B cell (primary cell): ENCODE measurements at regions not wholly inside any gene's neighbourhood (a gene's known extent, or its start where the extent isn't known, plus 50 kb on each side); places are given as distances from the start of the nearest gene placed in this dataset.

Source experiments
- ATAC-seq: fragments of 200-7000 bp; cut with Tn5 transposase; one replicate; pipeline ENCODE4 v1.10.0; 2021; ENCODE audit warnings: low read depth, mild to moderate bottlenecking, moderate number of reproducible peaks, moderate library complexity
- CTCF ChIA-PET: fragments of 350-600 bp; sonication (Branson Sonifier 250); formaldehyde crosslinking; loops from one replicate; lab custom pipeline; 2021; ENCODE audit warnings: antibody characterized with exemption, inconsistent platforms; lab: Charles Lee
- POLR2A ChIA-PET: fragments of 350-600 bp; sonication (Branson Sonifier 250); formaldehyde crosslinking; loops from one replicate; lab custom pipeline; 2021; ENCODE audit warnings: antibody characterized with exemption; lab: Charles Lee
- DNase-seq: peaks from one replicate; pipeline ENCODE4 v3.0.0; 2013
- H2AFZ ChIP-seq: 2 replicates; pipeline ENCODE4 v1.6.1; 2012; ENCODE audit warnings: mild to moderate bottlenecking, low read depth, low read length; ENCODE audit not compliant: insufficient read depth, poor library complexity, severe bottlenecking
- H3K27ac ChIP-seq, 2 donors: 1 replicate in 1 of 2; 2 replicates in 1 of 2; pipeline ENCODE4 v1.5.1; 2012 to 2013; ENCODE audit warnings: low read length in 2 of 2, mild to moderate bottlenecking in 2 of 2, moderate library complexity in 1 of 2
- H3K27me3 ChIP-seq, 4 experiments: fragments of 200-600 bp in 1 of 4; sonication (generic) in 1 of 4; replicated peaks in 1 of 4; 1 replicate in 2 of 4; 2 replicates in 2 of 4; pipeline versions ENCODE4 v1.6.1 to v1.7.0; 2013 to 2016; ENCODE audit warnings: low read length in 3 of 4, mild to moderate bottlenecking in 2 of 4, mixed read lengths in 1 of 4, moderate library complexity in 1 of 4; ENCODE audit not compliant: insufficient read depth in 4 of 4, control insufficient read depth in 3 of 4; ENCODE audit errors: control extremely low read depth in 1 of 4
- H3K36me3 ChIP-seq, 2 experiments: replicated peaks in 1 of 2; 1 replicate in 1 of 2; 2 replicates in 1 of 2; pipeline versions ENCODE4 v1.6.1 to v1.7.1; 2013; ENCODE audit warnings: low read length in 1 of 2; ENCODE audit not compliant: insufficient read depth in 2 of 2, control insufficient read depth in 1 of 2; ENCODE audit errors: control extremely low read depth in 1 of 2, extremely low read depth in 1 of 2
- H3K4me1 ChIP-seq, 2 donors: fragments of 200-600 bp in 1 of 2; sonication (generic) in 1 of 2; 1 replicate in 1 of 2; 2 replicates in 1 of 2; pipeline versions ENCODE4 v1.5.1 to v1.6.1; 2013 to 2017; ENCODE audit warnings: low read length in 2 of 2; ENCODE audit not compliant: control insufficient read depth in 2 of 2, insufficient read depth in 2 of 2
- H3K4me2 ChIP-seq: replicated peaks from 2 replicates; pipeline ENCODE3; 2012; ENCODE audit warnings: mild to moderate bottlenecking, low read depth, low read length; ENCODE audit not compliant: poor library complexity, severe bottlenecking
- H3K4me3 ChIP-seq, 5 experiments: fragments of 200-600 bp in 1 of 5; sonication (generic) in 1 of 5; 1 replicate in 3 of 5; 2 replicates in 2 of 5; pipeline versions ENCODE4 v1.5.1 to v1.7.0; 2011 to 2016; ENCODE audit warnings: low read length in 4 of 5, mild to moderate bottlenecking in 4 of 5, low read depth in 2 of 5, control low read depth in 1 of 5, moderate library complexity in 1 of 5; ENCODE audit not compliant: insufficient read depth in 1 of 5; ENCODE audit errors: control extremely low read depth in 1 of 5, extremely low read depth in 1 of 5
- H3K79me2 ChIP-seq: fragments of 200-600 bp; sonication (generic); one replicate; pipeline ENCODE4 v1.6.0; 2016; ENCODE audit warnings: low read length; ENCODE audit not compliant: control insufficient read depth, insufficient read depth
- H3K9ac ChIP-seq: fragments of 200-600 bp; sonication (generic); 2 replicates; pipeline ENCODE4 v1.6.1; 2017; ENCODE audit warnings: mild to moderate bottlenecking, low read length, moderate library complexity
- H3K9me3 ChIP-seq, 3 donors: one replicate each; pipeline versions ENCODE4 v1.6.1 to v1.7.1; 2013; ENCODE audit warnings: low read length in 2 of 3; ENCODE audit not compliant: control insufficient read depth in 2 of 3, insufficient read depth in 1 of 3; ENCODE audit errors: control extremely low read depth in 1 of 3
- H4K20me1 ChIP-seq: 2 replicates; pipeline ENCODE4 v1.6.0; 2012; ENCODE audit warnings: mild to moderate bottlenecking, low read length; ENCODE audit not compliant: insufficient read depth, control insufficient read depth, poor library complexity, severe bottlenecking
- H3K27ac Mint-ChIP-seq: one replicate; pipeline ENCODE4 v1.8.0; 2021; ENCODE audit warnings: mixed read lengths
- H3K27me3 Mint-ChIP-seq: one replicate; pipeline ENCODE4 v1.8.0; 2021; ENCODE audit warnings: mixed read lengths
- H3K4me1 Mint-ChIP-seq: one replicate; pipeline ENCODE4 v1.8.0; 2021; ENCODE audit warnings: mixed read lengths
- H3K4me3 Mint-ChIP-seq: one replicate; pipeline ENCODE4 v1.8.0; 2021; ENCODE audit warnings: mixed read lengths
- H3K9me3 Mint-ChIP-seq: one replicate; pipeline ENCODE4 v1.8.0; 2022; ENCODE audit warnings: mixed read lengths; ENCODE audit not compliant: insufficient read depth
- EZH2 ChIP-seq: IDR thresholded peaks from 2 replicates; pipeline ENCODE4 v1.6.1; 2012; ENCODE audit warnings: borderline replicate concordance, low read depth, mild to moderate bottlenecking, moderate library complexity, low read length; ENCODE audit not compliant: insufficient read depth, poor library complexity, severe bottlenecking
- WGBS: methylation state at CpG from one replicate; pipeline ENCODE4 v1.1.5; 2013; ENCODE audit warnings: missing lambda C conversion rate; ENCODE audit not compliant: insufficient coverage; 5-methylcytosine and 5-hydroxymethylcytosine counted together
- intact Hi-C: fragments of 100-400 bp; cut with micrococcal nuclease; formaldehyde crosslinking; loops from one replicate; pipeline ENCODE4 v1.10.0; 2022
- TF ChIP-seq, protein P1 (sequence below): fragments of 200-600 bp; IDR thresholded peaks from one replicate; pipeline ENCODE4 v1.8.0; 2022; ENCODE audit warnings: antibody characterized with exemption, mild to moderate bottlenecking

DNA sequence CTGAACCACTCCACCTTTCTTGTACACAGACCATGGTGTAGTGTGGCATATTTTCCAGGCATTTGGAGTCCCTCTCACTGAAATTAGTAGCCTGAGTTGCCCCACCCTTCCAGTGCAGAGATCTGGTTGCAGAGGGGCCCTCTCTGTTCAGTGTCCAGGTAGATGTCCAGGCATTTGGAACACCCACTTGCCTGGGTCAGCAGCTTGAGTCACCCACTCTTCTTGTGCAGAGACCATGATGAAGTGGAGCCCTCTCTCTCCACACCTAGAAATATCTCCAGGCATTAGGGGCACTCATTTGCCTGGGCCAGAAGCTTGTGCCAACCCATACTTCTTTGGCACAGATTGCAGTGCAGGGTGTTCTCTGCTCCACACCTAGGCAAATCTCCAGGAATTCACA, 2733.3 kb downstream of the PCDH7 start:
- H3K36me3 ChIP-seq = no peaks in the 10 kb centered on the region
- H3K9me3 Mint-ChIP-seq = peaks cover 5% of the 10 kb centered on the region
- H3K9ac ChIP-seq = no peak overlapping the region
- no peak overlapping the region for H3K4me3 ChIP-seq
- no peaks in the 10 kb centered on the region for H3K27me3 ChIP-seq
- H4K20me1 ChIP-seq = no peaks in the 10 kb centered on the region
- H3K27ac ChIP-seq = no peak overlapping the region
- no peak overlapping the region for H3K4me2 ChIP-seq
- H2AFZ ChIP-seq = no peak overlapping the region
- H3K4me1 Mint-ChIP-seq = no peaks in the 10 kb centered on the region
- H3K79me2 ChIP-seq = no peaks in the 10 kb centered on the region
- H3K4me3 Mint-ChIP-seq = no peak overlapping the region
- no peaks in the 10 kb centered on the region for H3K4me1 ChIP-seq
- H3K9me3 ChIP-seq = peaks cover 0 to 3% (median 2%) of the 10 kb centered on the region in 3 donors
- ATAC-seq (no peak), DNase-seq (no peak)
- POLR2A ChIA-PET = no interaction called here
- no peak for TF ChIP-seq EZH2
- TF ChIP-seq, protein P1, sequence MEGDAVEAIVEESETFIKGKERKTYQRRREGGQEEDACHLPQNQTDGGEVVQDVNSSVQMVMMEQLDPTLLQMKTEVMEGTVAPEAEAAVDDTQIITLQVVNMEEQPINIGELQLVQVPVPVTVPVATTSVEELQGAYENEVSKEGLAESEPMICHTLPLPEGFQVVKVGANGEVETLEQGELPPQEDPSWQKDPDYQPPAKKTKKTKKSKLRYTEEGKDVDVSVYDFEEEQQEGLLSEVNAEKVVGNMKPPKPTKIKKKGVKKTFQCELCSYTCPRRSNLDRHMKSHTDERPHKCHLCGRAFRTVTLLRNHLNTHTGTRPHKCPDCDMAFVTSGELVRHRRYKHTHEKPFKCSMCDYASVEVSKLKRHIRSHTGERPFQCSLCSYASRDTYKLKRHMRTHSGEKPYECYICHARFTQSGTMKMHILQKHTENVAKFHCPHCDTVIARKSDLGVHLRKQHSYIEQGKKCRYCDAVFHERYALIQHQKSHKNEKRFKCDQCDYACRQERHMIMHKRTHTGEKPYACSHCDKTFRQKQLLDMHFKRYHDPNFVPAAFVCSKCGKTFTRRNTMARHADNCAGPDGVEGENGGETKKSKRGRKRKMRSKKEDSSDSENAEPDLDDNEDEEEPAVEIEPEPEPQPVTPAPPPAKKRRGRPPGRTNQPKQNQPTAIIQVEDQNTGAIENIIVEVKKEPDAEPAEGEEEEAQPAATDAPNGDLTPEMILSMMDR = no peak
- no peak overlapping the region for H3K27ac Mint-ChIP-seq
- intact Hi-C loops = no loop called here
- H3K27me3 Mint-ChIP-seq = no peaks in the 10 kb centered on the region
- CTCF ChIA-PET = no interaction called here

DNA sequence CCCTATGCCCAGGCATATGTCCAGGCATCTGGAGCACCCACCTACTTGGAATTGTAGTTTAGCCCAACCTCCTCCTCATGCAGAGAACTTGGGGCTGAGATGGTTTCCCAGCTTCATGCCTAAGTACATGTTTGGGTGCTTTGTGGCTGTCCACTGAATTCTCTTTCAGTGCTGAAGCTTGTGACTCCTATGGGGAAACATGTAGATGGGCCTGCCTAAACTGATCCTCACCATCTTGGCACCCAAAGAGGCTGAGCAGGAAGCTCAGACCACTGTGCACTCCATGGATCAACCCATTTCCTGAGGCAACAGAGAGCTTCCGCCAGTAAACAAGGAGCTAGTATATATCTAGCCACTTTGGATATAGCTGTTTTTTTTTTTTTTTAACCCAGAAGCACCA, 2733.7 kb downstream of the PCDH7 start:
- Histone ChIP-seq H3K9ac (no peak overlapping the region), H3K27ac (no peak overlapping the region), H3K4me2 (no peak overlapping the region), H3K36me3 (no peaks in the 10 kb centered on the region), H3K4me1 (no peaks in the 10 kb centered on the region), H3K27me3 (no peaks in the 10 kb centered on the region), H3K9me3 (peaks cover 0 to 3% (median 2%) of the 10 kb centered on the region in 3 donors), H2AFZ (no peak overlapping the region), H3K79me2 (no peaks in the 10 kb centered on the region), H3K4me3 (no peak overlapping the region), H4K20me1 (no peaks in the 10 kb centered on the region)
- CTCF ChIA-PET = no interaction called here
- ATAC-seq (no peak), DNase-seq (no peak)
- no peak overlapping the region for H3K4me3 Mint-ChIP-seq
- intact Hi-C loops = no loop called here
- peaks cover 5% of the 10 kb centered on the region for H3K9me3 Mint-ChIP-seq
- no peaks in the 10 kb centered on the region for H3K27me3 Mint-ChIP-seq
- WGBS = no CpG with 5 or more reads among the region's 1 CpG
- H3K4me1 Mint-ChIP-seq = no peaks in the 10 kb centered on the region
- POLR2A ChIA-PET = no interaction called here
- no peak for TF ChIP-seq EZH2
- TF ChIP-seq, protein P1 = no peak
- no peak overlapping the region for H3K27ac Mint-ChIP-seq
